AG04449 (cell line): ENCODE measurements at regions not wholly inside any gene's neighbourhood (a gene's known extent, or its start where the extent isn't known, plus 50 kb on each side); places are given as distances from the start of the nearest gene placed in this dataset.

Experiments
- CTCF ChIA-PET: fragments of 350-600 bp; formaldehyde crosslinking; extraction: SDS; loops from one replicate; lab custom pipeline; 2021; ENCODE audit warnings: antibody characterized with exemption; lab: Yijun Ruan, JAX
- POLR2A ChIA-PET: fragments of 400-600, 350-600 bp; formaldehyde crosslinking; extraction: SDS; loops from one replicate; lab custom pipeline; 2020; ENCODE audit warnings: antibody characterized with exemption, inconsistent platforms; lab: Yijun Ruan, JAX
- DNase-seq: peaks from one replicate; pipeline ENCODE4 v3.0.0-alpha.2; 2010; ENCODE audit warnings: low read depth, low spot score
- H3K4me3 ChIP-seq: 2 replicates; pipeline ENCODE4 v1.5.1; 2011; ENCODE audit warnings: low read depth, mild to moderate bottlenecking, control low read depth, low read length
- CTCF ChIP-seq: IDR thresholded peaks from one replicate; pipeline ENCODE4 v1.5.1; 2011; ENCODE audit warnings: mild to moderate bottlenecking, moderate library complexity, low read length, control low read depth, inconsistent platforms; ENCODE audit not compliant: insufficient read depth; ENCODE audit errors: missing control alignments

- no peak for DNase-seq
- TF ChIP-seq CTCF: no peak
- POLR2A ChIA-PET: no interaction called here
- no peak overlapping the region for H3K4me3 ChIP-seq
- CTCF ChIA-PET: interaction anchor here (1.0 to 1.4 kb wide), 2 partner anchors 289 to 290 kb away, joined by 3 read pairs; no protein-coding TSS in a partner anchor
These were observed 330.5 kb upstream of the ADGRL2 start for GRCh38 chr1:81470275-81470674.

DNA sequence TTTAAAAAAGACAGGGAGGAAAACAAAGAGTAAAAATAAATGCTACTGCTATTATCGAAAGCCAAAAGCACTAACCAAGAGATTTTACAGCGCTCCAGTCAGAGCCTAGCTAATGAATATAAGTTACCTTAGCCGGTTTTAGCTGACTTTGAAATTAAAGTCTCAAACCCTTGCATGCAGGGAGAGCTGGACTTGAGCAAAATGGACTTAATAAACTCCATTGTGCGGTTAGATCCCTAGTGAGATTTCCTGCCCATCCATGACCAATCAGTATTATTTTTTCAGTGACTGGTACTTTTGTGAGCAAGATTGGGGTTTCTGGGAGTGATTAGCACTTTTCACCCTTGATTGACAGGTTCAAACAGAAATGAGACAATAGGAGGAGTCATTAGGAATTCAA lies 333.4 kb upstream of the ADGRL2 start:
- no peak for TF ChIP-seq CTCF
- ChIA-PET POLR2A (no interaction called here), CTCF (no interaction called here)
- no peak overlapping the region for H3K4me3 ChIP-seq
- DNase-seq: no peak

GRCh38 chr1:81466961-81467360 lies 333.8 kb upstream of the ADGRL2 start:
- CTCF ChIA-PET: no interaction called here

GRCh38 chr1:81463936-81464837 lies 336.5 kb upstream of the ADGRL2 start:
- no peak for DNase-seq
- POLR2A ChIA-PET: no interaction called here
- CTCF ChIA-PET: no interaction called here
- H3K4me3 ChIP-seq: no peak overlapping the region
- TF ChIP-seq CTCF: no peak

More at GRCh38 chr1:81466961-81467360, 333.8 kb upstream of the ADGRL2 start:
- POLR2A ChIA-PET: no interaction called here
- H3K4me3 ChIP-seq: no peak overlapping the region
- TF ChIP-seq CTCF: no peak
- DNase-seq: no peak

DNA sequence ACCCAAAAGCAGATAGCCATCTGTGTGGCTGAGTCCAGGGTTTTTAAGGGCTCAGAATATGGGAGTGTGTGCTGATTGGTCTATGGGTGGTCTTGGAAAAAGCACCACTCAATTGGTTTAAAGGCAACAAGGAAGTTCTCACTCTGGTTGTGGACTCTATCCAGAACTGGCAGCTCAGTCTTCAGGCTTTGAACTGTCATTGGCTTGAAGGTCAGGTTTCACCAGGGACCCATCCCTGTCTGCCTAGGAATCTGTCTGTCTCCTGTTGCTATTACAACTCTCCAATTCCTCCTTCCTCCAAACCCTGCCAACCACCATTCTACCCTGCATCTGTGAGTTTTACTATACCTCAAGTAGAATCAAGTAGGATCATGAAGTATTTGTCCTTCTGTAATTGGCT lies 341.7 kb upstream of the ADGRL2 start:
- no peak overlapping the region for H3K4me3 ChIP-seq
- TF ChIP-seq CTCF: no peak
- CTCF ChIA-PET: no interaction called here
- POLR2A ChIA-PET: no interaction called here
- no peak for DNase-seq

- TF ChIP-seq CTCF: no peak
- no peak for DNase-seq
- CTCF ChIA-PET: no interaction called here
- no peak overlapping the region for H3K4me3 ChIP-seq
- POLR2A ChIA-PET: no interaction called here
These were observed 342.5 kb upstream of the ADGRL2 start for GRCh38 chr1:81458186-81458585.
